ENCODE measurements at regions not wholly inside any gene's neighbourhood (a gene's known extent, or its start where the extent isn't known, plus 50 kb on each side); places are given as distances from the start of the nearest gene placed in this dataset.

DNA sequence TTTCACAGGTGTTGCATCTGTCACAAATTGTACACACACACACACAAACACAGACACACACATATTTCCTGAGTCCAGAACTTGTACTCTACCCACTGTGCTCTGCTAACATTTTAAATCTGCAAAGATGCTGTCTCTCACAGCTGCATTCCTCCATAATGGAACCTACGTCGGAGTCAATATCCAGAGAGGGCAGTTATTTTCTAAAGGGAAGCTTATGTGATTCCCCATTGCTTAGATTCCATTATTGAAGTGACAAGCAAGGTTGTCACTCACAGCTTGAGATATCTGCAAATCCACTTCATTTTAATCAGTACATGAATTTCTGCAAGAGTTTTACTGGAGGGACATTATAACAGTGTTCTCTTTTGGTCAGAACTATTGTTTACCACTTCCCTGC, 992.4 kb downstream of the NSUN3 start:
- Histone ChIP-seq H3K27ac (ENCODE audit: low read depth) (no peak overlapping the region), H3K27me3 (ENCODE audit: insufficient read depth) (no peaks in the 10 kb centered on the region), H3K79me2 (replicated peaks; ENCODE audit: insufficient read depth) (no peaks in the 10 kb centered on the region), H3K9me2 (ENCODE audit: insufficient read depth) (no peaks in the 10 kb centered on the region), H3K4me1 (ENCODE audit: insufficient read depth) (no peaks in the 10 kb centered on the region), H2AFZ (no peak overlapping the region), H3K36me3 (ENCODE audit: insufficient read depth) (no peaks in the 10 kb centered on the region), H4K20me1 (replicated peaks; ENCODE audit: insufficient read depth) (no peaks in the 10 kb centered on the region), H3K4me2 (no peak overlapping the region), H3F3A (replicated peaks; ENCODE audit: low read depth) (no peaks in the 10 kb centered on the region), H3K4me3 (no peak overlapping the region)
- no peak overlapping the region for H3K27ac Mint-ChIP-seq
- no peaks in the 10 kb centered on the region for H3K27me3 Mint-ChIP-seq (ENCODE audit: insufficient read depth, low read depth, poor library complexity)
- TF ChIP-seq, protein P1, sequence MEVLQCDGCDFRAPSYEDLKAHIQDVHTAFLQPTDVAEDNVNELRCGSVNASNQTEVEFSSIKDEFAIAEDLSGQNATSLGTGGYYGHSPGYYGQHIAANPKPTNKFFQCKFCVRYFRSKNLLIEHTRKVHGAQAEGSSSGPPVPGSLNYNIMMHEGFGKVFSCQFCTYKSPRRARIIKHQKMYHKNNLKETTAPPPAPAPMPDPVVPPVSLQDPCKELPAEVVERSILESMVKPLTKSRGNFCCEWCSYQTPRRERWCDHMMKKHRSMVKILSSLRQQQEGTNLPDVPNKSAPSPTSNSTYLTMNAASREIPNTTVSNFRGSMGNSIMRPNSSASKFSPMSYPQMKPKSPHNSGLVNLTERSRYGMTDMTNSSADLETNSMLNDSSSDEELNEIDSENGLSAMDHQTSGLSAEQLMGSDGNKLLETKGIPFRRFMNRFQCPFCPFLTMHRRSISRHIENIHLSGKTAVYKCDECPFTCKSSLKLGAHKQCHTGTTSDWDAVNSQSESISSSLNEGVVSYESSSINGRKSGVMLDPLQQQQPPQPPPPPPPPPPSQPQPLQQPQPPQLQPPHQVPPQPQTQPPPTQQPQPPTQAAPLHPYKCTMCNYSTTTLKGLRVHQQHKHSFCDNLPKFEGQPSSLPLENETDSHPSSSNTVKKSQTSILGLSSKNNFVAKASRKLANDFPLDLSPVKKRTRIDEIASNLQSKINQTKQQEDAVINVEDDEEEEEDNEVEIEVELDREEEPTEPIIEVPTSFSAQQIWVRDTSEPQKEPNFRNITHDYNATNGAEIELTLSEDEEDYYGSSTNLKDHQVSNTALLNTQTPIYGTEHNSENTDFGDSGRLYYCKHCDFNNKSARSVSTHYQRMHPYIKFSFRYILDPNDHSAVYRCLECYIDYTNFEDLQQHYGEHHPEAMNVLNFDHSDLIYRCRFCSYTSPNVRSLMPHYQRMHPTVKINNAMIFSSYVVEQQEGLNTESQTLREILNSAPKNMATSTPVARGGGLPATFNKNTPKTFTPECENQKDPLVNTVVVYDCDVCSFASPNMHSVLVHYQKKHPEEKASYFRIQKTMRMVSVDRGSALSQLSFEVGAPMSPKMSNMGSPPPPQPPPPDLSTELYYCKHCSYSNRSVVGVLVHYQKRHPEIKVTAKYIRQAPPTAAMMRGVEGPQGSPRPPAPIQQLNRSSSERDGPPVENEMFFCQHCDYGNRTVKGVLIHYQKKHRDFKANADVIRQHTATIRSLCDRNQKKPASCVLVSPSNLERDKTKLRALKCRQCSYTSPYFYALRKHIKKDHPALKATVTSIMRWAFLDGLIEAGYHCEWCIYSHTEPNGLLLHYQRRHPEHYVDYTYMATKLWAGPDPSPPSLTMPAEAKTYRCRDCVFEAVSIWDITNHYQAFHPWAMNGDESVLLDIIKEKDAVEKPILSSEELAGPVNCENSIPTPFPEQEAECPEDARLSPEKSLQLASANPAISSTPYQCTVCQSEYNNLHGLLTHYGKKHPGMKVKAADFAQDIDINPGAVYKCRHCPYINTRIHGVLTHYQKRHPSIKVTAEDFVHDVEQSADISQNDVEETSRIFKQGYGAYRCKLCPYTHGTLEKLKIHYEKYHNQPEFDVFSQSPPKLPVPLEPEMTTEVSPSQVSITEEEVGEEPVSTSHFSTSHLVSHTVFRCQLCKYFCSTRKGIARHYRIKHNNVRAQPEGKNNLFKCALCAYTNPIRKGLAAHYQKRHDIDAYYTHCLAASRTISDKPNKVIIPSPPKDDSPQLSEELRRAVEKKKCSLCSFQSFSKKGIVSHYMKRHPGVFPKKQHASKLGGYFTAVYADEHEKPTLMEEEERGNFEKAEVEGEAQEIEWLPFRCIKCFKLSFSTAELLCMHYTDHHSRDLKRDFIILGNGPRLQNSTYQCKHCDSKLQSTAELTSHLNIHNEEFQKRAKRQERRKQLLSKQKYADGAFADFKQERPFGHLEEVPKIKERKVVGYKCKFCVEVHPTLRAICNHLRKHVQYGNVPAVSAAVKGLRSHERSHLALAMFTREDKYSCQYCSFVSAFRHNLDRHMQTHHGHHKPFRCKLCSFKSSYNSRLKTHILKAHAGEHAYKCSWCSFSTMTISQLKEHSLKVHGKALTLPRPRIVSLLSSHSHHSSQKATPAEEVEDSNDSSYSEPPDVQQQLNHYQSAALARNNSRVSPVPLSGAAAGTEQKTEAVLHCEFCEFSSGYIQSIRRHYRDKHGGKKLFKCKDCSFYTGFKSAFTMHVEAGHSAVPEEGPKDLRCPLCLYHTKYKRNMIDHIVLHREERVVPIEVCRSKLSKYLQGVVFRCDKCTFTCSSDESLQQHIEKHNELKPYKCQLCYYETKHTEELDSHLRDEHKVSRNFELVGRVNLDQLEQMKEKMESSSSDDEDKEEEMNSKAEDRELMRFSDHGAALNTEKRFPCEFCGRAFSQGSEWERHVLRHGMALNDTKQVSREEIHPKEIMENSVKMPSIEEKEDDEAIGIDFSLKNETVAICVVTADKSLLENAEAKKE (CRISPR knock-in tag; IDR thresholded peaks at IDR 0.05), result no peak
- TF ChIP-seq STAT1 (IDR thresholded peaks at IDR 0.05; ENCODE audit: unreplicated experiment) (no peak), EZH2phosphoT487 (IDR thresholded peaks at IDR 0.05; ENCODE audit: unreplicated experiment) (no peak), CREB1 (CRISPR knock-in tag; IDR thresholded peaks at IDR 0.05; ENCODE audit: low read depth) (no peak), JUNB (IDR thresholded peaks at IDR 0.05; ENCODE audit: unreplicated experiment) (no peak)
- TF ChIP-seq, protein P2, sequence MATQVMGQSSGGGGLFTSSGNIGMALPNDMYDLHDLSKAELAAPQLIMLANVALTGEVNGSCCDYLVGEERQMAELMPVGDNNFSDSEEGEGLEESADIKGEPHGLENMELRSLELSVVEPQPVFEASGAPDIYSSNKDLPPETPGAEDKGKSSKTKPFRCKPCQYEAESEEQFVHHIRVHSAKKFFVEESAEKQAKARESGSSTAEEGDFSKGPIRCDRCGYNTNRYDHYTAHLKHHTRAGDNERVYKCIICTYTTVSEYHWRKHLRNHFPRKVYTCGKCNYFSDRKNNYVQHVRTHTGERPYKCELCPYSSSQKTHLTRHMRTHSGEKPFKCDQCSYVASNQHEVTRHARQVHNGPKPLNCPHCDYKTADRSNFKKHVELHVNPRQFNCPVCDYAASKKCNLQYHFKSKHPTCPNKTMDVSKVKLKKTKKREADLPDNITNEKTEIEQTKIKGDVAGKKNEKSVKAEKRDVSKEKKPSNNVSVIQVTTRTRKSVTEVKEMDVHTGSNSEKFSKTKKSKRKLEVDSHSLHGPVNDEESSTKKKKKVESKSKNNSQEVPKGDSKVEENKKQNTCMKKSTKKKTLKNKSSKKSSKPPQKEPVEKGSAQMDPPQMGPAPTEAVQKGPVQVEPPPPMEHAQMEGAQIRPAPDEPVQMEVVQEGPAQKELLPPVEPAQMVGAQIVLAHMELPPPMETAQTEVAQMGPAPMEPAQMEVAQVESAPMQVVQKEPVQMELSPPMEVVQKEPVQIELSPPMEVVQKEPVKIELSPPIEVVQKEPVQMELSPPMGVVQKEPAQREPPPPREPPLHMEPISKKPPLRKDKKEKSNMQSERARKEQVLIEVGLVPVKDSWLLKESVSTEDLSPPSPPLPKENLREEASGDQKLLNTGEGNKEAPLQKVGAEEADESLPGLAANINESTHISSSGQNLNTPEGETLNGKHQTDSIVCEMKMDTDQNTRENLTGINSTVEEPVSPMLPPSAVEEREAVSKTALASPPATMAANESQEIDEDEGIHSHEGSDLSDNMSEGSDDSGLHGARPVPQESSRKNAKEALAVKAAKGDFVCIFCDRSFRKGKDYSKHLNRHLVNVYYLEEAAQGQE (IDR thresholded peaks at IDR 0.05; ENCODE audit: unreplicated experiment), result no peak
- no peak overlapping the region for H3K4me3 Mint-ChIP-seq
- no peak for DNase-seq (ENCODE audit: low spot score)
- ATAC-seq, result no peak
- no peaks in the 10 kb centered on the region; the same call in 2 of the 3 replicates for H3K36me3 Mint-ChIP-seq (ENCODE audit: low read depth)
- H3K4me1 Mint-ChIP-seq, result no peaks in the 10 kb centered on the region
- no peaks in the 10 kb centered on the region for H3K9me3 Mint-ChIP-seq

Measured in GM23338 (cell line).